ENCODE measurements at regions not wholly inside any gene's neighbourhood (a gene's known extent, or its start where the extent isn't known, plus 50 kb on each side); places are given as distances from the start of the nearest gene placed in this dataset.

DNA sequence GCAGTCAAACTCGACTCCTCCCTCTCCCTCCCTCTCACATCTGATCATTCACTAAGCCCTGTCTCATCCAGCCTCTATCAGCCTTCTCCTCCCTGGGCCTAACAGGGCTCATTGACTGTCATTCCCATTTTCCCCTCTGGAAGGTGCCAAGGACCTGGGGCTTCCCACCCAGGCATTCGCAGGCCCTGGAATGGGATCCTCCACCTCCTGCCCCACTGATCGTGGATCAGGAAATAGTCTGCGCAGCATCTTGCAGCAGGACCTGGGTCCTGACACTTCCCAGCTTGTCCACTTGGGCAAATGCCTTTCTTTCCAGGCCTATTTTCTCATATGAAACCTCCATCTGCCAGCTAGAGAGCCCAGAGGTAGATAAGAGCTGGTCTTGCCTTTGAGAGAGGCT is 71.2 kb upstream of the ZC3H12A start:
- WGBS (ENCODE audit: extremely low coverage, insufficient read length, low lambda C conversion rate): no CpG with 5 or more reads among the region's 4 CpGs

More for the DNA sequence above, 71.2 kb upstream of the ZC3H12A start:
- Histone ChIP-seq H3K79me1 (ENCODE audit: insufficient read depth, low read depth, low read length, poor library complexity, severe bottlenecking) (no peaks in the 10 kb centered on the region), H4K8ac (replicated peaks; ENCODE audit: insufficient read length, low read depth, low read length) (no peak overlapping the region), H3K23ac (ENCODE audit: insufficient read length, low read depth, low read length) (no peak overlapping the region), H3K4me1 (ENCODE audit: insufficient read depth, low read length) (no peaks in the 10 kb centered on the region), H2BK15ac (ENCODE audit: low read depth, low read length) (no peak overlapping the region), H3K4me2 (ENCODE audit: insufficient read depth, insufficient read length, low read length) (no peak overlapping the region), H4K5ac (ENCODE audit: insufficient read length, low read depth, low read length) (no peak overlapping the region), H2BK20ac (ENCODE audit: low read depth, low read length, poor library complexity, severe bottlenecking) (no peak overlapping the region), H2AK5ac (ENCODE audit: insufficient read length, low read length) (no peak overlapping the region), H4K20me1 (ENCODE audit: control insufficient read depth, insufficient read depth, insufficient read length) (no peaks in the 10 kb centered on the region), H4K91ac (ENCODE audit: insufficient read length, low read depth, low read length) (no peak overlapping the region), H2AFZ (ENCODE audit: low read length) (no peak overlapping the region), H3K9ac (ENCODE audit: extremely low read depth, insufficient read length, low read length) (no peak overlapping the region), H2BK120ac (ENCODE audit: low read depth, low read length, poor library complexity, severe bottlenecking) (no peak overlapping the region), H3K56ac (ENCODE audit: insufficient read length, low read depth, low read length) (no peak overlapping the region), H2BK5ac (ENCODE audit: insufficient read length, low read length) (no peak overlapping the region), H3K27me3 (ENCODE audit: insufficient read depth, low read length) (no peaks in the 10 kb centered on the region), H3K23me2 (ENCODE audit: insufficient read length, low read depth, low read length, poor library complexity, severe bottlenecking) (no peaks in the 10 kb centered on the region), H3T11ph (ENCODE audit: low read length) (no peak overlapping the region), H3K14ac (ENCODE audit: insufficient read depth, low read length) (no peak overlapping the region), H3K4ac (ENCODE audit: low read depth, low read length) (no peak overlapping the region), H3K9me3 (ENCODE audit: control insufficient read depth, low read depth, low read length) (no peaks in the 10 kb centered on the region), H3K79me2 (ENCODE audit: insufficient read depth, low read length) (no peaks in the 10 kb centered on the region), H3K18ac (ENCODE audit: insufficient read length, low read depth, low read length) (no peak overlapping the region), H3K27ac (ENCODE audit: insufficient read length, low read depth, low read length) (no peak overlapping the region), H2BK12ac (ENCODE audit: insufficient read length, low read depth, low read length) (no peak overlapping the region)
- no peaks in the 10 kb centered on the region for H3K4me1 Mint-ChIP-seq
- no peaks in the 10 kb centered on the region for H3K36me3 Mint-ChIP-seq (ENCODE audit: insufficient read depth in 1 of 3, low read depth in 3 of 3)
- DNase-seq: no peak
- no peak overlapping the region for H3K4me3 Mint-ChIP-seq
- H3K27me3 Mint-ChIP-seq (ENCODE audit: low read depth): peaks cover 8% of the 10 kb centered on the region
- no peaks in the 10 kb centered on the region for H3K9me3 Mint-ChIP-seq
- H3K27ac Mint-ChIP-seq: no peak overlapping the region
- TF ChIP-seq, protein P1, sequence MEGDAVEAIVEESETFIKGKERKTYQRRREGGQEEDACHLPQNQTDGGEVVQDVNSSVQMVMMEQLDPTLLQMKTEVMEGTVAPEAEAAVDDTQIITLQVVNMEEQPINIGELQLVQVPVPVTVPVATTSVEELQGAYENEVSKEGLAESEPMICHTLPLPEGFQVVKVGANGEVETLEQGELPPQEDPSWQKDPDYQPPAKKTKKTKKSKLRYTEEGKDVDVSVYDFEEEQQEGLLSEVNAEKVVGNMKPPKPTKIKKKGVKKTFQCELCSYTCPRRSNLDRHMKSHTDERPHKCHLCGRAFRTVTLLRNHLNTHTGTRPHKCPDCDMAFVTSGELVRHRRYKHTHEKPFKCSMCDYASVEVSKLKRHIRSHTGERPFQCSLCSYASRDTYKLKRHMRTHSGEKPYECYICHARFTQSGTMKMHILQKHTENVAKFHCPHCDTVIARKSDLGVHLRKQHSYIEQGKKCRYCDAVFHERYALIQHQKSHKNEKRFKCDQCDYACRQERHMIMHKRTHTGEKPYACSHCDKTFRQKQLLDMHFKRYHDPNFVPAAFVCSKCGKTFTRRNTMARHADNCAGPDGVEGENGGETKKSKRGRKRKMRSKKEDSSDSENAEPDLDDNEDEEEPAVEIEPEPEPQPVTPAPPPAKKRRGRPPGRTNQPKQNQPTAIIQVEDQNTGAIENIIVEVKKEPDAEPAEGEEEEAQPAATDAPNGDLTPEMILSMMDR (conservative IDR thresholded peaks at IDR 0.05): no peak; the same call in 1 of the 3 replicates

Data from H9 (cell line).